GM18870 (cell line): ENCODE measurements at regions not wholly inside any gene's neighbourhood (a gene's known extent, or its start where the extent isn't known, plus 50 kb on each side); places are given as distances from the start of the nearest gene placed in this dataset.
"Not testable (repeated sequence)": the region's sequence is repeated elsewhere in the genome, so short reads cannot be mapped to it uniquely, and the experiment has no call there.

ENCODE experiments used
- ATAC-seq: cut with Tn5 transposase; IDR thresholded peaks from one replicate; pipeline ENCODE4 v1.9.1; 2021; ENCODE audit warnings: moderate library complexity; ENCODE audit not compliant: unreplicated experiment

GRCh38 chr4:74505355-74505978, 60.5 kb downstream of the AREG start:
- ATAC-seq = not testable (repeated sequence)

- ATAC-seq = not testable (repeated sequence)
Measured at GRCh38 chr4:74509363-74509762, 64.4 kb downstream of the AREG start.

DNA sequence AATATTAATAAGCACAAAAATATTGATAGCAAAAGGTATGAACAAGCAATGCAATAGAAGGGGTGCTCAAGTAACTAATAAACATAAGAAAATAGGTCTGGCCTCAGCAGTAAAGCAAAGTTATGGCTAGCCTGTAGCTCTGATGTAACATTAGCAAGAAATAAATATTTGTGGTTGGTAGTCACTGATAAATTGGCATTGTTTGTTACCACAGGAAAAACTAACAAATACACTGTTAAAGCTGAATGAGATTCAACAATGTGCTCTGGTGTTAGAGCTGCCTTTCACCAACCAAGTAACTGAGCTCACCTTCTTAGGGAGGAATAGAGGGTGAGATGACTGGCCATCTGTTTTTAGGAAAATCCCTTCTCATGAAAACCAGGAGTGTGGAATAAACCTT, 71.4 kb downstream of the AREG start:
- no peak for ATAC-seq

- no peak for ATAC-seq
Measured at GRCh38 chr4:74517996-74518395, 73.1 kb downstream of the AREG start.

DNA sequence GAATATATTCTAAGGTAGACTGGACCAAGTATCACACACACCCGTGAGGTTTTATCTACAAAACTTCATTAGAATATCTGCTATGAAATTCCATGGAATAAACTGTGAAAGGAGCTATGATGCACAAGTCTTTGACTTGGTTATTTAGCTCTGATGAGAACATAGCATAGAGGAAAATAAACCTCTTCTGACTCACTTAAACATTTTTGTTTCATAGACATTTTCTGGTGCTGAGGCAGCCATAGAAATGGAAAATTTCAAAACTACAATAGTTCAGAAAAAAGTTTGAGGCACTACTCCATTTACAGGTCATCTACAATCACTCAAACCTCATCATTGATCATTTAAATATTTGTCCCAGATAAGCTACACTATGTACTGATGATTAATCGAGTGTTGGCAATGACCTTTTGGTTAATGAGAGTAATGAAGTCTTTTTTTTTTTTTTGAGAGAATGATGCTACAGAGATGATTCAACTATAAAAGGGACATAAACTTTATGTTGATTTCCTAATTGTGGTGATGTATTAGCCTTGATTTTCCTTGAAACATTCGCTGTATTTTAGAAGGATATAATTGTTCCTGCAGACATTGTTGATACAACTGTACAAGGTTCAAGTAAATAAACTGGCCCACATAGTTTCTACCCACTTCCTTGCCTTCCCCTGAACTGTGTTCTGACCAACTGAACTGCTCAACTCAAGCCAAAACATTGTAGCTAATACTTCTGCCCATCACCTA, 77.5 kb downstream of the AREG start:
- no peak for ATAC-seq

- ATAC-seq = no peak
Measured at GRCh38 chr4:74523096-74523495, 78.2 kb downstream of the AREG start.

GRCh38 chr4:74524985-74525384, 80.0 kb downstream of the AREG start:
- no peak for ATAC-seq

DNA sequence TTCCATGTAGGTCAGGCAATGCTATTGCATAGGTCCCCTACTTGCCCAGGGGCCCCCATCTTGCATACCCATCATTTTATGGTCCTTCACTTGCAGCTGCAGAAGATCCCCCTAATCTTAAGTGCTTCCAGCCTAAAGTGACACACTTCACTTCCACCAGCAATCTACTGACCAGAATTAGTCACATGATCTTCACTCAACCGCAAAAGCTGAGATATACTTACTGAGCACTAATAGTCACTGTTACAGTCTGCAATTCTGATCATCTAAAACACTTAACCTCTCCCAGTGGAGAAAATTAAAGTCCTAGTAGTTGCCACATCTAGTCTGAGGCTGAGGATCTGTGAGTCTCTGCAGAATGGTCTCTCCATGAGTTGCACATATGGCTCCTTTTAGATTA, 82.1 kb downstream of the AREG start:
- ATAC-seq = no peak

- ATAC-seq = no peak
Measured at GRCh38 chr4:74528178-74528577, 83.2 kb downstream of the AREG start.

- ATAC-seq = no peak
Measured at GRCh38 chr4:74529284-74530041, 84.5 kb downstream of the AREG start.

DNA sequence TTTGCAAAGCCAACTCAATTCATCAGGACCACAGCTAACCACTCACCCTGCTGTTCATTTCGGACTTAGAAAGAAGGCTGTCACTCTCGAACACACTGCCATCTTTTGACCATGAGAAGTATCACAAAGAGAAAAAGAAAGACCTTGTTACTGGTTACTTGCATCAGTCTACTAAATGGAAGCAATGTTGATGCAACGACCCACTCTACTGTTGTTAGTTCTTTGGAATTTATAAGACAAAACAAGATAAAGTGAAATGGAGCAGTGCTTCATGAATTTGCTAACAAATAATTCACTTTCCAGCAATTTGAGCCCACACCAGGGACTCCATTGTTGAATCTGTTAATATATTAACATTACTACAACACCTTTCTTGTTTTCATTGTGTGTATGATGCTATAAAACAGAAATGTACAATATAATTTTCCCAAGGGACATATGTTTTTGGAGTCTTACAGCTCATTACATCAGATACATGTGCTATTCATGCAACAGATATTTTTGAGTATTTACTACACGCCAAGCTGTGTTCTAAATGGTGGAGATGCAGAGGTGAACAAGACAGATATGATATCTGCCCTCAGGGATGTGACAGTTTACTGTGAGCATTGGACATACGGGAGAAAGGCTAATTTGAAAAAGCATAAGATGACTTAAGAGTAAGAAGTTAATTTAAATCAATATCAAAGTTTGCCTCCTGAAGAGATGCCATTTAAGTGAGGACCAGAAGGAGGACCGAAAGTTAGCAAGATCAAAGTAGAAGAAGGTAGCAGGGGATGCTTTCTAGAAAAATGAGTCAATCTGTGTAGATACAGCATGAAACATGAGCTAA, 87.2 kb downstream of the AREG start:
- ATAC-seq = peak; percentile 77

- ATAC-seq = no peak
Measured at GRCh38 chr4:74534121-74534520, 89.2 kb downstream of the AREG start.

DNA sequence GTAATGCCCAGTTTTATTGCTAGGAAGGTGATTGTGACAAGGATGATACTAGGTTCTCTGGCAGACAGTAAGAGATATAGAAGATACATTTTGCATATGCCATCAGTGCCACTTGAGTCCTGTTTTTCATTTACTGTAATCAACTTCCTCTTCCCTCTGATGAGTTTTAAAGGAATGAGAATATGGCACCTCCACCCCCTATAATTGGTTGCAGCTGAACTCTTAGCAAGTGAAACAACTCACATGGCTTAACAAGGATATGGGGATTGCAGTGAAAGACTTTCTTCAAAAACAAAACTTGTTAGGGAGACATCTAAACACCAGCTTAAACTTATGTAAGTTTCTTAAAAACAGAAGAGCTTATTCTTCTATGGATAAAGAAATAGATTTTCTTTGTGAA, 90.0 kb downstream of the AREG start:
- ATAC-seq = no peak

- ATAC-seq = no peak
Measured at GRCh38 chr4:74535512-74535911, 90.6 kb downstream of the AREG start.

DNA sequence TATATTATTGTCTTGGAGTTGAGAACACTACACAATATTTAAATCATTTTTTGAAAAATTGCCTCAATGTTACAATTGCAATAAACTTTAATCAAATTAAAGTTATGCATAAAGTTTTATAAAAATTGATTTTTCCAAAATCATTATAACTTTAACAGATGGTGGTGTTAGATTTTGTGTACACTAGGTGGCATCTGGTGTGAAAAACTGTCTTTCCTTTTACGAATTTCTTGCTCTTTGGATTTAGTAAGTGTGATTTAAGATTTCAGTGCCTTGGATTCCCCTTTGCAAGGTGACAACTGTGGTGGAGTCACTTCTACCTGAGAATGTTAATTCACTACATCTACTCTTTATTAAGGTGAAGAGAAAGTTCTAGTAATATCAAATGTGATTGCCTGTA, 91.6 kb downstream of the AREG start:
- ATAC-seq = no peak

- ATAC-seq = no peak
Measured at GRCh38 chr4:74537459-74537858, 92.5 kb downstream of the AREG start.

DNA sequence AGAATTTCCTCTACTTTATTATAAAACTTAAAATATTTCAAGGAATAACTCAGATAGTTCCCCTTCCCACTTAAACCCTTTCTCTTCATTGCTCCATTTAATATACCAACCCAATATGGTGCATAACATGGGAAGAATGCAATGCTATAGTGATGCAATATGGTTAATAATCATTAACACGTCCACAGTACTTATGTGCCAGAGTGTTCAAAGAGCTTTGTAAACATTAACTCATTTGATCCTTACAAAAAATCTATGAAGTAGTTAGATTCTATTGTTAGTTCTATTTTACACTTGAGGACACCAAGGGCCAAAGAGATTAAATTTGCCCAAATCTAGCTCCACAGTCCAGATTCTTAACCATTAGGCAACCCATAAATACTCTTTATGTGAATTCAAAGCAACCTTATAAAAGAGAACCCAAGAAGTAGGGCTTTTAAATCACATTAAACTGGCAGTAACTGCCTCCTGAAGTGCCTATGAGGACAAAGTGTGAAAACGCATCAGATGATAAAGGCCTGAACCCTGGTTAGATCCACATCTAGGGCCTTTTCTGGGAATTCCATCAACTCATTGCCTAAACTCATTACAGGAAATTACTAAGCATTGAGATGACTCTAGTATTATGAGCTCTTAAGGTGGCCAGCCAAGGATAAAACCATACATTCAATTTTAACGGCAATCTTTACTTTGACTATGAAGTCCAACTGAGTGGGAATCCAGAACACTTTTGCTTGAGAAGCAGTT, 94.3 kb downstream of the AREG start:
- peak; percentile 39 for ATAC-seq

DNA sequence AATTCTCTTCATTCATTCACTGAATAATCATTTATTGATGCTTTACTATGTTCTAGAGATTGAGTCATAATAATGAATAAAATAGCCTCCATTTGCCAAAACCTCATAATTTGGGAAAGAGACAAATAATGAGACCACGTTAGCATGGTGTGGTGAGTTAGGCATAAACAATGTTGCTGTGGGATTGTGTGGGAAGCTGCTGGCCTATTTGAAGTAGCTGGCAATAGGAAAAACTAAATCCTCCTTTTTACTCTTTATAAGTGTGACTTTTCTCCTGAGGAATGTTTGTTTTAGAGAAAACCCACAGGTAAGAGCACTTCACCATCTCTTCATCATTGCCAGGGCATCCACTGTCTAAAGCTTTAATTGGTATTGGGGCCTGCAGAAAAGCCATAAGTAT, 95.3 kb downstream of the AREG start:
- ATAC-seq = no peak

DNA sequence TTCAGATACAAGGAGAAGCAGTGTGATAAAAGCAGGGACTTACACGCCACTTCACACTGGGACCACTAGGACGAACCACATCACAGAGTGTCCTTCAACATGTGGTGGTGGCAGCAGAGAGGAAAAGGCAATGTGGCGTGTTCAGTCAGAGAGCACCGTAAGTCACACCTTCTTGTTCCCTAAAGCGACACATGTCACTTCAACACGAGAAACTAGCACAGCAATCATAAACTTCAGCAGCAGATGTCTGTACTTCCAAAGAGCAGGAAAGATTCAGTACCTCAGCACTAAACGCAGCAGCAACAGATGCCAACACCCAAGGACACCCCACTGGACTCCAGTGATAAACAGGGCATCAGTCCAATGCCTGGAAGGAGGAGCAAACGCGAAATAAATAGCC, 96.7 kb downstream of the AREG start:
- ATAC-seq = no peak

DNA sequence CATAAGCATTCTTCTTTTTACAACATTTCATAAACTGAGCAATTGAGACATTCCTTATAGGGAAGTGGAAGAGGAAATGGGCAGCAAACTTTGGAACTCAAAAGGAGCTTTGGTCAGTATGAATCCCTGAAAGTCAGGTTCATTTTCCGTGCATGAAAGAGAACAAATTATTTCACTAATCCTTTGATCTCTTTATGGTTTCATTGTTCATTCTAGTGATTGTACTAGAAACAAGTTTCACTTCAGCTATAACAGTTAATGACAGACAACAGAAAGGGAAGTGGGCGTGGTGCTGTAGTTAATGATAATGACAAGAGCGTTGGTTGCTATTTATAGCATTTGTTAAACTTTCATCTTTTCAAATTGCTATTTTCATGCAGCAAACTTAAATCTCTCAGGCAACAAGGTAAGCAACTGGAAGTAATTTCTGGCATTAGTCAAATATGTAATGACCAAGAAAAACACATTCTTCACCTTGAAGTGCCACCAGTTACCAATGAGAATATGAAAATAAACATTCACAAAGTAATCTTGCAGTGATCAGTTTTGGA, 98.4 kb downstream of the AREG start:
- peak; percentile 87 for ATAC-seq
